Transverse colon (tissue), 4 donors: ENCODE measurements at regions not wholly inside any gene's neighbourhood (a gene's known extent, or its start where the extent isn't known, plus 50 kb on each side); places are given as distances from the start of the nearest gene placed in this dataset.

Experiments
- DNase-seq: peaks from one replicate; pipeline ENCODE4 v3.0.0-alpha.2; 2019
- H3K27ac ChIP-seq, 4 donors: fragments of 200-600 bp; sonication (generic); 2 replicates each; pipeline ENCODE4 v1.5.1; 2016 to 2018; ENCODE audit warnings: inconsistent platforms in 4 of 4
- H3K27me3 ChIP-seq: fragments of 200-600 bp; sonication (generic); 2 replicates; pipeline ENCODE4 v1.5.1; 2017; ENCODE audit warnings: inconsistent platforms
- H3K36me3 ChIP-seq, 4 donors: fragments of 200-600 bp; sonication (generic); 2 replicates each; pipeline ENCODE4 v1.5.1; 2017 to 2019; ENCODE audit warnings: inconsistent platforms in 4 of 4
- H3K4me1 ChIP-seq, 4 donors: fragments of 200-600 bp; sonication (generic); 2 replicates each; pipeline ENCODE4 v1.5.1; 2017 to 2020; ENCODE audit warnings: inconsistent platforms in 4 of 4
- H3K4me3 ChIP-seq, 4 donors: fragments of 200-600 bp; sonication (generic); 1 replicate in 1 of 4; 2 replicates in 3 of 4; pipeline versions ENCODE4 v1.5.1 to v1.6.1; 2017 to 2019; ENCODE audit warnings: inconsistent platforms in 4 of 4
- H3K9me3 ChIP-seq, 2 donors: fragments of 200-600 bp; sonication (generic); 2 replicates each; pipeline ENCODE4 v1.5.1; 2017 to 2019; ENCODE audit warnings: inconsistent platforms in 2 of 2
- CTCF ChIP-seq, 5 experiments: fragments of 200-600 bp in 3 of 5; fragments of 450-650 bp in 2 of 5; sonication (generic) in 3 of 5; IDR thresholded peaks; 1 replicate in 2 of 5; 2 replicates in 3 of 5; pipeline ENCODE4 v1.5.1; 2016 to 2017; ENCODE audit warnings: antibody characterized with exemption in 5 of 5, inconsistent platforms in 3 of 5, mild to moderate bottlenecking in 2 of 5, moderate library complexity in 1 of 5
- EP300 ChIP-seq: sonication (generic); formaldehyde crosslinking; IDR thresholded peaks from one replicate; pipeline ENCODE4 v1.6.1; 2017; ENCODE audit warnings: antibody characterized with exemption, low read depth
- POLR2A ChIP-seq: fragments of 450-650 bp; IDR thresholded peaks from one replicate; pipeline ENCODE4 v1.6.1; 2016; ENCODE audit warnings: antibody characterized with exemption, mild to moderate bottlenecking, moderate library complexity
- POLR2AphosphoS5 ChIP-seq, 3 donors: sonication (generic); formaldehyde crosslinking; IDR thresholded peaks; one replicate each; pipeline ENCODE4 v1.6.1; 2016; ENCODE audit warnings: antibody characterized with exemption in 3 of 3
- WGBS, 2 donors: methylation state at CpG; one replicate each; pipeline ENCODE4 v1.1.5; 2018; ENCODE audit warnings: low coverage in 1 of 2; 5-methylcytosine and 5-hydroxymethylcytosine counted together
- in situ Hi-C, 4 donors: fragments of 200-750 bp; cut with MboI; loops; one replicate each; pipeline versions ENCODE4 v1.15.0 to v1.15.1; 2017; ENCODE audit warnings: low sequenced_read_pairs in 3 of 4, low pct_ligation_motif_present in 1 of 4, low pct_unique_long_range_greater_than_20kb in 1 of 4
- intact Hi-C: fragments of 100-400 bp; cut with DNase I; formaldehyde crosslinking; loops from one replicate; pipeline ENCODE4 v1.15.1; 2023; ENCODE audit warnings: low total_unique reads

GRCh38 chr14:101475456-101476257 is 85.6 kb upstream of the DIO3 start:
- Histone ChIP-seq H3K4me1 (peaks cover 5 to 34% (median 15%) of the 10 kb centered on the region in 4 donors), H3K4me3 (no peak overlapping the region), H3K27ac (peak overlapping the region in 2 of 4 donors; percentile 9 to 70), H3K36me3 (no peaks in the 10 kb centered on the region), H3K9me3 (no peaks in the 10 kb centered on the region), H3K27me3 (no peaks in the 10 kb centered on the region)
- intact Hi-C loops, result no loop called here
- in situ Hi-C loops, result no loop called here
- no peak for TF ChIP-seq EP300
- TF ChIP-seq POLR2AphosphoS5 (IDR thresholded peaks at IDR 0.05), result peak in 2 of 3 donors; percentile 27 to 38
- WGBS, 2 donors, result 37 to 62% methylated on average over 9 to 26 of the region's 26 CpGs
- no peak for DNase-seq

GRCh38 chr14:101476258-101476915 is 84.9 kb upstream of the DIO3 start:
- Histone ChIP-seq H3K27ac (peak overlapping the region; percentile 50 to 66 (median 63)), H3K27me3 (no peaks in the 10 kb centered on the region), H3K36me3 (no peaks in the 10 kb centered on the region), H3K9me3 (no peaks in the 10 kb centered on the region), H3K4me1 (peaks cover 5 to 35% (median 16%) of the 10 kb centered on the region in 4 donors), H3K4me3 (no peak overlapping the region)
- no peak for TF ChIP-seq POLR2AphosphoS5 (IDR thresholded peaks at IDR 0.05)
- no peak for TF ChIP-seq CTCF (IDR thresholded peaks at IDR 0.05)
- DNase-seq, result peak; percentile 51
- 44 to 60% methylated on average over 1 to 9 of the region's 9 CpGs for WGBS, 2 donors
- intact Hi-C loops, result no loop called here
- in situ Hi-C loops, result no loop called here

GRCh38 chr14:101476916-101477553 is 84.3 kb upstream of the DIO3 start:
- DNase-seq, result peak; percentile 73
- TF ChIP-seq POLR2A (peak; percentile 23), CTCF (IDR thresholded peaks at IDR 0.05) (peak in 2 of 5 experiments; percentile 10 to 23), POLR2AphosphoS5 (IDR thresholded peaks at IDR 0.05) (no peak), EP300 (no peak)
- Histone ChIP-seq H3K9me3 (no peaks in the 10 kb centered on the region), H3K27me3 (no peaks in the 10 kb centered on the region), H3K27ac (peak overlapping the region; percentile 50 to 66 (median 63)), H3K36me3 (no peaks in the 10 kb centered on the region), H3K4me3 (no peak overlapping the region), H3K4me1 (peaks cover 5 to 35% (median 16%) of the 10 kb centered on the region in 4 donors)
- intact Hi-C loops (no loop called here), in situ Hi-C loops (no loop called here)
- WGBS, 2 donors, result 43 to 45% methylated on average over 4 to 12 of the region's 14 CpGs

- Histone ChIP-seq H3K27ac (no peak overlapping the region), H3K36me3 (no peaks in the 10 kb centered on the region), H3K9me3 (no peaks in the 10 kb centered on the region), H3K4me3 (no peak overlapping the region), H3K27me3 (no peaks in the 10 kb centered on the region), H3K4me1 (peaks cover 5 to 35% (median 16%) of the 10 kb centered on the region in 4 donors)
- no peak for DNase-seq
- TF ChIP-seq POLR2A (no peak), POLR2AphosphoS5 (IDR thresholded peaks at IDR 0.05) (no peak), EP300 (no peak)
- 79 to 96% methylated on average over 4 to 5 of the region's 5 CpGs for WGBS, 2 donors
- intact Hi-C loops (no loop called here), in situ Hi-C loops (no loop called here)
These were observed 83.6 kb upstream of the DIO3 start for GRCh38 chr14:101477648-101478047.

GRCh38 chr14:101478096-101478495 is 83.2 kb upstream of the DIO3 start:
- no peak for DNase-seq
- WGBS, 2 donors, result 83 to 84% methylated on average over 6 to 13 of the region's 13 CpGs
- intact Hi-C loops, result no loop called here

More at GRCh38 chr14:101478096-101478495, 83.2 kb upstream of the DIO3 start:
- Histone ChIP-seq H3K27ac (no peak overlapping the region), H3K4me1 (peaks cover 5 to 35% (median 16%) of the 10 kb centered on the region in 4 donors), H3K36me3 (no peaks in the 10 kb centered on the region), H3K9me3 (no peaks in the 10 kb centered on the region), H3K4me3 (no peak overlapping the region), H3K27me3 (no peaks in the 10 kb centered on the region)
- TF ChIP-seq POLR2AphosphoS5 (IDR thresholded peaks at IDR 0.05) (no peak), CTCF (IDR thresholded peaks at IDR 0.05) (no peak), POLR2A (no peak), EP300 (no peak)
- in situ Hi-C loops, result no loop called here
